DND-41 (cell line): ENCODE measurements at regions not wholly inside any gene's neighbourhood (a gene's known extent, or its start where the extent isn't known, plus 50 kb on each side); places are given as distances from the start of the nearest gene placed in this dataset.
"Not testable (repeated sequence)": the region's sequence is repeated elsewhere in the genome, so short reads cannot be mapped to it uniquely, and the experiment has no call there.

Source experiments
- ATAC-seq: fragments of 200-7000 bp; cut with Tn5 transposase; 3 replicates; pipeline ENCODE4 v1.9.1; 2021; ENCODE audit warnings: low read depth; ENCODE audit not compliant: insufficient read depth
- DNase-seq: peaks from one replicate; pipeline ENCODE4 v3.0.0-alpha.2; 2020
- H2AFZ ChIP-seq: 2 replicates; pipeline ENCODE4 v1.6.0; 2012; ENCODE audit warnings: low read depth, low read length
- H3K27ac ChIP-seq: 2 replicates; pipeline ENCODE4 v1.5.1; 2012; ENCODE audit warnings: low read length, inconsistent platforms
- H3K27me3 ChIP-seq: fragments of 200-600 bp; sonication (generic); 2 replicates; pipeline ENCODE4 v1.6.0; 2012; ENCODE audit warnings: low read length, mild to moderate bottlenecking, inconsistent platforms; ENCODE audit not compliant: insufficient read depth, poor library complexity
- H3K36me3 ChIP-seq: 2 replicates; pipeline ENCODE4 v1.5.1; 2012; ENCODE audit warnings: low read length, inconsistent platforms; ENCODE audit not compliant: insufficient read depth
- H3K4me1 ChIP-seq: 2 replicates; pipeline ENCODE4 v1.5.1; 2012; ENCODE audit warnings: mild to moderate bottlenecking, low read length; ENCODE audit not compliant: insufficient read depth
- H3K4me2 ChIP-seq: 2 replicates; pipeline ENCODE4 v1.6.0; 2012; ENCODE audit warnings: mild to moderate bottlenecking, moderate library complexity, low read length, inconsistent platforms; ENCODE audit not compliant: insufficient read depth
- H3K4me3 ChIP-seq, 2 experiments: fragments of 200-600 bp in 1 of 2; shearing (Covaris generic) in 1 of 2; 2 replicates each; pipeline ENCODE4 v1.5.1; 2012 to 2016; ENCODE audit warnings: inconsistent platforms in 2 of 2, low read length in 2 of 2, mild to moderate bottlenecking in 2 of 2, low read depth in 1 of 2, moderate library complexity in 1 of 2
- H3K79me2 ChIP-seq: 2 replicates; pipeline ENCODE4 v1.6.0; 2012; ENCODE audit warnings: low read length, inconsistent platforms; ENCODE audit not compliant: insufficient read depth
- H3K9ac ChIP-seq: 2 replicates; pipeline ENCODE4 v1.6.0; 2012; ENCODE audit warnings: low read depth, mild to moderate bottlenecking, inconsistent platforms, low read length, moderate library complexity
- H3K9me3 ChIP-seq: 2 replicates; pipeline ENCODE4 v1.5.1; 2012; ENCODE audit warnings: low read length, moderate library complexity, mild to moderate bottlenecking, inconsistent platforms; ENCODE audit not compliant: insufficient read depth, severe bottlenecking
- H4K20me1 ChIP-seq: 2 replicates; pipeline ENCODE4 v1.6.0; 2012; ENCODE audit warnings: low read length; ENCODE audit not compliant: insufficient read depth
- CTCF ChIP-seq: IDR thresholded peaks from 2 replicates; pipeline ENCODE4 v1.5.1; 2012; ENCODE audit warnings: borderline replicate concordance, low read length, moderate library complexity, mild to moderate bottlenecking; ENCODE audit not compliant: poor library complexity, severe bottlenecking; ENCODE audit errors: extremely low read depth
- EZH2 ChIP-seq: IDR thresholded peaks from 3 replicates; pipeline ENCODE4 v1.6.1; 2012; ENCODE audit warnings: borderline replicate concordance, low read depth, mild to moderate bottlenecking, moderate library complexity, low read length, inconsistent platforms; ENCODE audit not compliant: severe bottlenecking

- DNase-seq: no peak
- no peaks in the 10 kb centered on the region for H3K27me3 ChIP-seq
- no peaks in the 10 kb centered on the region for H3K79me2 ChIP-seq
- no peak overlapping the region for H2AFZ ChIP-seq
- no peak overlapping the region for H3K4me2 ChIP-seq
- H3K9ac ChIP-seq: no peak overlapping the region
- TF ChIP-seq EZH2: no peak
- no peak overlapping the region for H3K4me3 ChIP-seq
- no peaks in the 10 kb centered on the region for H4K20me1 ChIP-seq
- no peak overlapping the region for H3K27ac ChIP-seq
- no peaks in the 10 kb centered on the region for H3K36me3 ChIP-seq
- no peaks in the 10 kb centered on the region for H3K4me1 ChIP-seq
- no peak for ATAC-seq
- no peaks in the 10 kb centered on the region for H3K9me3 ChIP-seq
These were observed 196.5 kb upstream of the IRX5 start for GRCh38 chr16:54734156-54734555.

- H3K79me2 ChIP-seq, H3K4me2 ChIP-seq, H3K4me3 ChIP-seq, H3K27ac ChIP-seq, H4K20me1 ChIP-seq, ATAC-seq, H3K27me3 ChIP-seq, H2AFZ ChIP-seq, H3K9ac ChIP-seq, H3K9me3 ChIP-seq, H3K4me1 ChIP-seq, H3K36me3 ChIP-seq, DNase-seq: not testable (repeated sequence)
These were observed 203.0 kb upstream of the IRX5 start for GRCh38 chr16:54727696-54728095.

- Histone ChIP-seq H3K79me2 (no peaks in the 10 kb centered on the region), H3K9ac (no peak overlapping the region), H4K20me1 (no peaks in the 10 kb centered on the region), H3K27ac (no peak overlapping the region), H3K4me2 (no peak overlapping the region), H3K4me3 (no peak overlapping the region), H3K27me3 (no peaks in the 10 kb centered on the region), H2AFZ (no peak overlapping the region), H3K4me1 (no peaks in the 10 kb centered on the region), H3K36me3 (no peaks in the 10 kb centered on the region), H3K9me3 (no peaks in the 10 kb centered on the region)
- DNase-seq (no peak), ATAC-seq (no peak)
- TF ChIP-seq CTCF: no peak
- TF ChIP-seq EZH2: no peak
These were observed 206.2 kb upstream of the IRX5 start for GRCh38 chr16:54724346-54724925.

GRCh38 chr16:54722210-54722676 is 208.4 kb upstream of the IRX5 start:
- H3K4me1 ChIP-seq: no peaks in the 10 kb centered on the region
- no peak for ATAC-seq
- H3K9me3 ChIP-seq: no peaks in the 10 kb centered on the region
- no peaks in the 10 kb centered on the region for H4K20me1 ChIP-seq
- H3K36me3 ChIP-seq: no peaks in the 10 kb centered on the region
- no peak overlapping the region for H3K9ac ChIP-seq
- DNase-seq: no peak
- no peak for TF ChIP-seq CTCF
- no peak for TF ChIP-seq EZH2
- H2AFZ ChIP-seq: no peak overlapping the region
- H3K4me3 ChIP-seq: no peak overlapping the region
- H3K27me3 ChIP-seq: no peaks in the 10 kb centered on the region
- H3K27ac ChIP-seq: no peak overlapping the region
- no peaks in the 10 kb centered on the region for H3K79me2 ChIP-seq
- no peak overlapping the region for H3K4me2 ChIP-seq
